ENCODE measurements at regions not wholly inside any gene's neighbourhood (a gene's known extent, or its start where the extent isn't known, plus 50 kb on each side); places are given as distances from the start of the nearest gene placed in this dataset.

DNA sequence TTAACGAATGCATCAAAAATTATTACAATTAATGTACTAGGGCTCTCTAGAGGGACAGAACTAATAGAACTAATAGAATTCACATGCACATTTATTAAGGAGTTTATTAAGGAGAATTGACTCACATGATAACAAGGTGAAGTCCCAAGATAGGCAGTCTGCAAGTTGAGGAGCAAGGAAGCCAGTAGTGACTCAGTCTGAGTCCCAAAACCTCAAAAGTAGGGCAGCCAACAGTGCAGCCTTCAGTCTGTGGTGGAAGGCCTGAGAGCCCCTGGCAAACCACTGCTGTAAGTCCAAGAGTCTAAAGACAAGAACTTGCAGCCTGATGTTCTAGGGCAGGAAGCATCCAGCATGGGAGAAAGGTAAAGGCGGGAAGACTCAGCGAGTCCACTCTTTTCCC is 633.8 kb downstream of the SEMA5A start:
- H3K36me3 Mint-ChIP-seq (ENCODE audit: insufficient read depth), result no peaks in the 10 kb centered on the region
- no peak overlapping the region for H3K27ac Mint-ChIP-seq (ENCODE audit: low read depth)
- H3K27me3 Mint-ChIP-seq, result no peaks in the 10 kb centered on the region
- no peak for DNase-seq (ENCODE audit: low spot score in 2 of 2)
- H3K4me1 Mint-ChIP-seq, result no peaks in the 10 kb centered on the region
- ATAC-seq (replicated peaks; ENCODE audit: extremely low read depth, poor library complexity, severe bottlenecking), result no peak
- peaks cover 14% of the 10 kb centered on the region for H3K9me3 Mint-ChIP-seq
- H3K4me3 Mint-ChIP-seq, result no peak overlapping the region

GRCh38 chr5:8913522-8913921 is 632.4 kb downstream of the SEMA5A start:
- Mint-ChIP-seq H3K4me1 (no peaks in the 10 kb centered on the region), H3K27me3 (no peaks in the 10 kb centered on the region), H3K9me3 (peaks cover 26% of the 10 kb centered on the region), H3K4me3 (no peak overlapping the region), H3K27ac (ENCODE audit: low read depth) (no peak overlapping the region), H3K36me3 (ENCODE audit: insufficient read depth) (no peaks in the 10 kb centered on the region)
- DNase-seq (ENCODE audit: low spot score in 2 of 2) (no peak), ATAC-seq (replicated peaks; ENCODE audit: extremely low read depth, poor library complexity, severe bottlenecking) (no peak)

DNA sequence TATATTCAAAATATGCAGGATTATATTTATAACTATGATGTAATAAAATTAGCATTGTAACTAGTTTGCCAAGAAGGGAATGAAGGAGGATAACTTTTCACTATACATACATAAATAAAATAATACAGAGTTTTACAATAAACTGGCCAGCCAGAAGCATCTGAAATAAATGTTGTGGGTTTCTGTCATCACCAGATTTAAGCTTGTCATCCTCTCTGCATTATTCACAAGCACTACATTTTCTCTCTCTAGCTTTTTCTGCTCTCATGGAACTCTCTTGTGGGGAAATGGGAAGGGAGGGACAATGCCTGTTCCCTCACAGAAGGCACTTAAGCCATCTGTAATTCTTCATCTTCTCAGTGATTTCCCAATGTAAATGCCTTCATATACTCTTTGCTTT is 626.8 kb downstream of the SEMA5A start:
- H3K27ac Mint-ChIP-seq (ENCODE audit: low read depth), result no peak overlapping the region
- H3K4me1 Mint-ChIP-seq, result no peaks in the 10 kb centered on the region
- no peak for DNase-seq (ENCODE audit: low spot score in 2 of 2)
- H3K27me3 Mint-ChIP-seq, result no peaks in the 10 kb centered on the region
- no peak overlapping the region for H3K4me3 Mint-ChIP-seq
- ATAC-seq (replicated peaks; ENCODE audit: extremely low read depth, poor library complexity, severe bottlenecking), result no peak
- no peaks in the 10 kb centered on the region for H3K36me3 Mint-ChIP-seq (ENCODE audit: insufficient read depth)
- H3K9me3 Mint-ChIP-seq, result peaks cover 31% of the 10 kb centered on the region

- Mint-ChIP-seq H3K4me1 (no peaks in the 10 kb centered on the region), H3K4me3 (no peak overlapping the region), H3K27ac (ENCODE audit: low read depth) (no peak overlapping the region), H3K27me3 (no peaks in the 10 kb centered on the region), H3K9me3 (peaks cover 31% of the 10 kb centered on the region), H3K36me3 (ENCODE audit: insufficient read depth) (peaks cover 2% of the 10 kb centered on the region)
- ATAC-seq (replicated peaks; ENCODE audit: extremely low read depth, poor library complexity, severe bottlenecking) (no peak), DNase-seq (ENCODE audit: low spot score in 2 of 2) (no peak)
Measured at GRCh38 chr5:8923526-8923925, 622.3 kb downstream of the SEMA5A start.

DNA sequence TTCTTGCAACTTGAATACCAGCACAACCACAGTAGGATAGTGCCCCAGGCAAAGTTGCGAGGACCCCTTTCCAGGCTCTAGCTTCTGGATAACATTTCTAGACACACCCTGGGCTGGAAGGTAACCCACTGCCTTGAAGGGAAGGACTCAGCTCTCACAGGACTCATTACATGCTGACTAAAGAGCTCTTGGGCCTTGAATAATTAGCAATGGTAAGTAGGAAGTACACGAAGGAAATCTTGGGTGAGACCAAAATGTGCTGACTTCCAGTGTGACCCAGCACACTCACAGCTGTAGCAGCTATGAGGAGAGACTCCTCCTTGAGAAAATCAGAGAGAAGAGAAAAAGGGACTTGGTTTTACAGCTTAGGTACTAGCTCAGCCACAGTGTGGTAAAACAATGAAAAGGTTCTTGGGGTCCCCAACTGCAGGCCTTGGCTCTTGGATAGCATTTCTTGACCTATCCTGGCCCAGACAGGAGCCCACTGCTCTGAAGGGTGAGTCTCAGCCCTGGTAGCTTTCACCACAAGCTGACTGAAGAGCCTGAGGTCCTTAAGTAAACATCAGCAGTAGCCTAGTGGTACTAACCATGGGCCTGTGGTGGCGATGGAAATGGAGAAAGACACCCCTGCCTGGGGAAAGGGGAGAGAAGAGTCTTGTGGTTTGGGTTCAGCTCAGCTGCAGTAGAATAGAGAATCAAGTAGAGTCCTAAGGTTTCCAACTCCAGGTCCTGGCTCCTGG is 621.7 kb downstream of the SEMA5A start:
- Mint-ChIP-seq H3K27ac (ENCODE audit: low read depth) (no peak overlapping the region), H3K4me3 (no peak overlapping the region), H3K27me3 (no peaks in the 10 kb centered on the region), H3K9me3 (peaks cover 34% of the 10 kb centered on the region), H3K4me1 (no peaks in the 10 kb centered on the region), H3K36me3 (ENCODE audit: insufficient read depth) (peaks cover 2% of the 10 kb centered on the region)
- DNase-seq (ENCODE audit: low spot score in 2 of 2) (no peak), ATAC-seq (replicated peaks; ENCODE audit: extremely low read depth, poor library complexity, severe bottlenecking) (no peak)

DNA sequence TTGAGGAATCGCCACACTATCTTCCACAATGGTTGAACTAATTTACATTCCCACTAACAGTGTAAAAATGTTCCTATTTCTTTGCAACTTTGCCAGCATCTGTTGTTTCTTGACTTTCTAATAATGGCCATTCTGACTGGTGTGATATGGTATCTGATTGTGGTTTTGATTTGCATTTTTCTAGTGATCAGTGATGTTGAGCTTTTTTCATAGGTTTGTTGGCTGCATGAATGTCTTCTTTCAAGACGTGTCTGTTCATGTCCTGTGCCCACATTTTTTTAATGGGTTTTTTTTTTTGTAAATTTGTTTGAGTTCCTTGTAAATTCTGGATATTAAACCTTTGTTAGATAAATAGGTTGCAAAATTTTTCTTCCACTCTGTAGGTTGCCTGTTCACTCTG is 615.9 kb downstream of the SEMA5A start:
- Mint-ChIP-seq H3K9me3 (peaks cover 23% of the 10 kb centered on the region), H3K36me3 (ENCODE audit: insufficient read depth) (peaks cover 2% of the 10 kb centered on the region), H3K4me1 (no peaks in the 10 kb centered on the region), H3K4me3 (no peak overlapping the region), H3K27me3 (no peaks in the 10 kb centered on the region), H3K27ac (ENCODE audit: low read depth) (no peak overlapping the region)
- DNase-seq (ENCODE audit: low spot score in 2 of 2) (no peak), ATAC-seq (replicated peaks; ENCODE audit: extremely low read depth, poor library complexity, severe bottlenecking) (no peak)

- DNase-seq (ENCODE audit: low spot score in 2 of 2), result no peak
- no peak for ATAC-seq (replicated peaks; ENCODE audit: extremely low read depth, poor library complexity, severe bottlenecking)
- Mint-ChIP-seq H3K4me1 (no peaks in the 10 kb centered on the region), H3K4me3 (no peak overlapping the region), H3K27ac (ENCODE audit: low read depth) (no peak overlapping the region), H3K36me3 (ENCODE audit: insufficient read depth) (no peaks in the 10 kb centered on the region), H3K27me3 (no peaks in the 10 kb centered on the region), H3K9me3 (peaks cover 10% of the 10 kb centered on the region)
Measured at GRCh38 chr5:8934455-8934854, 611.4 kb downstream of the SEMA5A start.

DNA sequence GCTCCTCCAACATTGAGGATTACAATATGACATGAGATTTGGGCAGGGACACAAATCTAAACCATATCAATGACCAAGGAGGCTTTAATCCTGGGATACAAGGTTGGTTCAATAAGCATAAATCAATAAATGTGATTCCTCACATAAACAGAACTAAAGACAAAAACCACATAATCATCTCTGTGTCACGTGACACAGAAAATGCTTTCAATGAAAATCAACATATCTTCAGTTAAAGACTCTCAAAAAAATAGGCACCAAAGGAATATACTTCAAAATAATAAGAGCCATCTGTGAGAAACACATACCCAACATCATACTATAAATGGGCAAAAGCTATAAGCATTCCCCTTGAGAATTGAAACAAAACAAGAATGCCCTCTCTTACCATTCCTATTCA is 604.9 kb downstream of the SEMA5A start:
- no peak overlapping the region for H3K4me3 Mint-ChIP-seq
- no peak for ATAC-seq (replicated peaks; ENCODE audit: extremely low read depth, poor library complexity, severe bottlenecking)
- H3K27me3 Mint-ChIP-seq, result no peaks in the 10 kb centered on the region
- H3K27ac Mint-ChIP-seq (ENCODE audit: low read depth), result no peak overlapping the region
- peaks cover 17% of the 10 kb centered on the region for H3K9me3 Mint-ChIP-seq
- no peaks in the 10 kb centered on the region for H3K4me1 Mint-ChIP-seq
- no peak for DNase-seq (ENCODE audit: low spot score in 2 of 2)
- no peaks in the 10 kb centered on the region for H3K36me3 Mint-ChIP-seq (ENCODE audit: insufficient read depth)

DNA sequence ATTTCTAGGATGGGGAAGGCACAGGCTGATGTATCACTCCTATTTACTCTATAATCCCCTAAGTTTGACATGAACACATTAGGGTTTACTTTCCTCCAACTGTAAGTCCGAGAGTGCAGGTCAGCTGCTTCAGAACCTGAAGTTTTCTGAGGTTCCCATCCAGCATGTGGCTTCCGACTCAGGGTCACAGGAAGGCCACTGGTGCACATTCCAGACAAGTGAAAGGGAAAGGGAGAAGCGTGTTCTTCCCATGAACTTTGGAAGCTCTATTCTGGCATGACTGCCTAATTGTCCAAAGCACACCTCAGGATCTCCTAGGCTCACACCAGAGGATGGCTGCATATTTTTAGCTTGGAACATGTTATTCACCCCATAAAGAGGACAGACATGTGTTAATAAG is 602.6 kb downstream of the SEMA5A start:
- Mint-ChIP-seq H3K4me3 (no peak overlapping the region), H3K27ac (ENCODE audit: low read depth) (no peak overlapping the region), H3K4me1 (no peaks in the 10 kb centered on the region), H3K27me3 (no peaks in the 10 kb centered on the region), H3K9me3 (peaks cover 32% of the 10 kb centered on the region), H3K36me3 (ENCODE audit: insufficient read depth) (no peaks in the 10 kb centered on the region)
- ATAC-seq (replicated peaks; ENCODE audit: extremely low read depth, poor library complexity, severe bottlenecking) (no peak), DNase-seq (ENCODE audit: low spot score in 2 of 2) (no peak)

DNA sequence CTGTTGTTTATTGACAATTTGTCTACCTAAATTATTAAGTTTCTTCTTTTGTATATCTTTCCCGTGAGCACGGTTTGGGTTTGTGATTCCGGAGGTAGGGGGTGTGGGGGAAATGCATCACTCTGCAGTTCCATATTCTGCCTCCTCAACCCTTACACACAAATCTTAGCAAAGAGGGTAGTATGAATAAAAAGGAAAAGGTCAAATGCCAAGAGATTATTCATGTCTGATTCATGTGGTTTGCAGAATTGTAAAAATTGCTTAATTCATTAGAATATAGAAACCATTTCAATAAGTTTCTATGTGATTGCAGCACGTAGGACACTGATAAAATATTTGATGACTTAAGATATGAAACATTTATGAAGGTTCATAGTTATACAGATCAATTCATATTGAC is 601.9 kb downstream of the SEMA5A start:
- no peaks in the 10 kb centered on the region for H3K4me1 Mint-ChIP-seq
- no peak overlapping the region for H3K27ac Mint-ChIP-seq (ENCODE audit: low read depth)
- ATAC-seq (replicated peaks; ENCODE audit: extremely low read depth, poor library complexity, severe bottlenecking) (no peak), DNase-seq (ENCODE audit: low spot score in 2 of 2) (no peak)
- no peaks in the 10 kb centered on the region for H3K36me3 Mint-ChIP-seq (ENCODE audit: insufficient read depth)
- H3K9me3 Mint-ChIP-seq, result peaks cover 34% of the 10 kb centered on the region
- no peaks in the 10 kb centered on the region for H3K27me3 Mint-ChIP-seq
- no peak overlapping the region for H3K4me3 Mint-ChIP-seq

GRCh38 chr5:8945972-8946371 is 599.9 kb downstream of the SEMA5A start:
- Mint-ChIP-seq H3K36me3 (ENCODE audit: insufficient read depth) (no peaks in the 10 kb centered on the region), H3K4me3 (no peak overlapping the region), H3K9me3 (peaks cover 25% of the 10 kb centered on the region), H3K27me3 (no peaks in the 10 kb centered on the region), H3K4me1 (no peaks in the 10 kb centered on the region), H3K27ac (ENCODE audit: low read depth) (no peak overlapping the region)
- no peak for ATAC-seq (replicated peaks; ENCODE audit: extremely low read depth, poor library complexity, severe bottlenecking)
- DNase-seq (ENCODE audit: low spot score in 2 of 2), result no peak

DNA sequence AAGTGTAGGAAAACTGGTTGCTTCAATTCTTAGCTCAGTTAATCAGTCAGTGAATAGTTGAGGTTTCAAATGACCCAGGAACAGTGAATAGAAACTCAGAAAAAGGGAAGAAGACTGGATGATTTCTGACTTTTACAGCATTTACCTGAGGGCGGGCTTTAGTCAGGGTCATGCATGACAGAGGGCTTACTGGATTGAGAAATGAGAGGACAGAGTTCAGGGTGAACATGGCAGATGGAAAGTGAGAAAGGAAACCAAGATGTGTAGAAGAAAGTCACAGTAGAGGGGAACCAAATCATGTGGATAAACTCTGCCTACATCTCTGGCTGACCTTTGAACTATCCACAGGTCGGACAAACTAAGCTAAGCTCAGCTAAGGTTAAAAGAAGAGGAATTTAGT is 596.0 kb downstream of the SEMA5A start:
- DNase-seq (ENCODE audit: low spot score in 2 of 2), result no peak
- Mint-ChIP-seq H3K27me3 (no peaks in the 10 kb centered on the region), H3K9me3 (peaks cover 24% of the 10 kb centered on the region), H3K36me3 (ENCODE audit: insufficient read depth) (no peaks in the 10 kb centered on the region), H3K4me3 (no peak overlapping the region), H3K4me1 (no peaks in the 10 kb centered on the region), H3K27ac (ENCODE audit: low read depth) (no peak overlapping the region)
- no peak for ATAC-seq (replicated peaks; ENCODE audit: extremely low read depth, poor library complexity, severe bottlenecking)

GRCh38 chr5:8952147-8952546 is 593.7 kb downstream of the SEMA5A start:
- no peaks in the 10 kb centered on the region for H3K4me1 Mint-ChIP-seq
- ATAC-seq (replicated peaks; ENCODE audit: extremely low read depth, poor library complexity, severe bottlenecking), result no peak
- no peak overlapping the region for H3K4me3 Mint-ChIP-seq
- no peak for DNase-seq (ENCODE audit: low spot score in 2 of 2)
- peaks cover 21% of the 10 kb centered on the region for H3K9me3 Mint-ChIP-seq
- H3K36me3 Mint-ChIP-seq (ENCODE audit: insufficient read depth), result no peaks in the 10 kb centered on the region
- no peak overlapping the region for H3K27ac Mint-ChIP-seq (ENCODE audit: low read depth)
- H3K27me3 Mint-ChIP-seq, result no peaks in the 10 kb centered on the region
